B cell (primary cell): ENCODE measurements at regions not wholly inside any gene's neighbourhood (a gene's known extent, or its start where the extent isn't known, plus 50 kb on each side); places are given as distances from the start of the nearest gene placed in this dataset.

Source experiments
- ATAC-seq: fragments of 200-7000 bp; cut with Tn5 transposase; one replicate; pipeline ENCODE4 v1.10.0; 2021; ENCODE audit warnings: low read depth, mild to moderate bottlenecking, moderate number of reproducible peaks, moderate library complexity
- CTCF ChIA-PET: fragments of 350-600 bp; sonication (Branson Sonifier 250); formaldehyde crosslinking; loops from one replicate; lab custom pipeline; 2021; ENCODE audit warnings: antibody characterized with exemption, inconsistent platforms; lab: Charles Lee
- POLR2A ChIA-PET: fragments of 350-600 bp; sonication (Branson Sonifier 250); formaldehyde crosslinking; loops from one replicate; lab custom pipeline; 2021; ENCODE audit warnings: antibody characterized with exemption; lab: Charles Lee
- DNase-seq: peaks from one replicate; pipeline ENCODE4 v3.0.0; 2013
- H2AFZ ChIP-seq: 2 replicates; pipeline ENCODE4 v1.6.1; 2012; ENCODE audit warnings: mild to moderate bottlenecking, low read depth, low read length; ENCODE audit not compliant: insufficient read depth, poor library complexity, severe bottlenecking
- H3K27ac ChIP-seq, 2 donors: 1 replicate in 1 of 2; 2 replicates in 1 of 2; pipeline ENCODE4 v1.5.1; 2012 to 2013; ENCODE audit warnings: low read length in 2 of 2, mild to moderate bottlenecking in 2 of 2, moderate library complexity in 1 of 2
- H3K27me3 ChIP-seq, 4 experiments: fragments of 200-600 bp in 1 of 4; sonication (generic) in 1 of 4; replicated peaks in 1 of 4; 1 replicate in 2 of 4; 2 replicates in 2 of 4; pipeline versions ENCODE4 v1.6.1 to v1.7.0; 2013 to 2016; ENCODE audit warnings: low read length in 3 of 4, mild to moderate bottlenecking in 2 of 4, mixed read lengths in 1 of 4, moderate library complexity in 1 of 4; ENCODE audit not compliant: insufficient read depth in 4 of 4, control insufficient read depth in 3 of 4; ENCODE audit errors: control extremely low read depth in 1 of 4
- H3K36me3 ChIP-seq, 2 experiments: replicated peaks in 1 of 2; 1 replicate in 1 of 2; 2 replicates in 1 of 2; pipeline versions ENCODE4 v1.6.1 to v1.7.1; 2013; ENCODE audit warnings: low read length in 1 of 2; ENCODE audit not compliant: insufficient read depth in 2 of 2, control insufficient read depth in 1 of 2; ENCODE audit errors: control extremely low read depth in 1 of 2, extremely low read depth in 1 of 2
- H3K4me1 ChIP-seq, 2 donors: fragments of 200-600 bp in 1 of 2; sonication (generic) in 1 of 2; 1 replicate in 1 of 2; 2 replicates in 1 of 2; pipeline versions ENCODE4 v1.5.1 to v1.6.1; 2013 to 2017; ENCODE audit warnings: low read length in 2 of 2; ENCODE audit not compliant: control insufficient read depth in 2 of 2, insufficient read depth in 2 of 2
- H3K4me2 ChIP-seq: replicated peaks from 2 replicates; pipeline ENCODE3; 2012; ENCODE audit warnings: mild to moderate bottlenecking, low read depth, low read length; ENCODE audit not compliant: poor library complexity, severe bottlenecking
- H3K4me3 ChIP-seq, 5 experiments: fragments of 200-600 bp in 1 of 5; sonication (generic) in 1 of 5; 1 replicate in 3 of 5; 2 replicates in 2 of 5; pipeline versions ENCODE4 v1.5.1 to v1.7.0; 2011 to 2016; ENCODE audit warnings: low read length in 4 of 5, mild to moderate bottlenecking in 4 of 5, low read depth in 2 of 5, control low read depth in 1 of 5, moderate library complexity in 1 of 5; ENCODE audit not compliant: insufficient read depth in 1 of 5; ENCODE audit errors: control extremely low read depth in 1 of 5, extremely low read depth in 1 of 5
- H3K79me2 ChIP-seq: fragments of 200-600 bp; sonication (generic); one replicate; pipeline ENCODE4 v1.6.0; 2016; ENCODE audit warnings: low read length; ENCODE audit not compliant: control insufficient read depth, insufficient read depth
- H3K9ac ChIP-seq: fragments of 200-600 bp; sonication (generic); 2 replicates; pipeline ENCODE4 v1.6.1; 2017; ENCODE audit warnings: mild to moderate bottlenecking, low read length, moderate library complexity
- H3K9me3 ChIP-seq, 3 donors: one replicate each; pipeline versions ENCODE4 v1.6.1 to v1.7.1; 2013; ENCODE audit warnings: low read length in 2 of 3; ENCODE audit not compliant: control insufficient read depth in 2 of 3, insufficient read depth in 1 of 3; ENCODE audit errors: control extremely low read depth in 1 of 3
- H4K20me1 ChIP-seq: 2 replicates; pipeline ENCODE4 v1.6.0; 2012; ENCODE audit warnings: mild to moderate bottlenecking, low read length; ENCODE audit not compliant: insufficient read depth, control insufficient read depth, poor library complexity, severe bottlenecking
- H3K27ac Mint-ChIP-seq: one replicate; pipeline ENCODE4 v1.8.0; 2021; ENCODE audit warnings: mixed read lengths
- H3K27me3 Mint-ChIP-seq: one replicate; pipeline ENCODE4 v1.8.0; 2021; ENCODE audit warnings: mixed read lengths
- H3K4me1 Mint-ChIP-seq: one replicate; pipeline ENCODE4 v1.8.0; 2021; ENCODE audit warnings: mixed read lengths
- H3K4me3 Mint-ChIP-seq: one replicate; pipeline ENCODE4 v1.8.0; 2021; ENCODE audit warnings: mixed read lengths
- H3K9me3 Mint-ChIP-seq: one replicate; pipeline ENCODE4 v1.8.0; 2022; ENCODE audit warnings: mixed read lengths; ENCODE audit not compliant: insufficient read depth
- CTCF ChIP-seq: fragments of 200-600 bp; IDR thresholded peaks from one replicate; pipeline ENCODE4 v1.8.0; 2022; ENCODE audit warnings: antibody characterized with exemption, mild to moderate bottlenecking
- EZH2 ChIP-seq: IDR thresholded peaks from 2 replicates; pipeline ENCODE4 v1.6.1; 2012; ENCODE audit warnings: borderline replicate concordance, low read depth, mild to moderate bottlenecking, moderate library complexity, low read length; ENCODE audit not compliant: insufficient read depth, poor library complexity, severe bottlenecking
- WGBS: methylation state at CpG from one replicate; pipeline ENCODE4 v1.1.5; 2013; ENCODE audit warnings: missing lambda C conversion rate; ENCODE audit not compliant: insufficient coverage; 5-methylcytosine and 5-hydroxymethylcytosine counted together
- intact Hi-C: fragments of 100-400 bp; cut with micrococcal nuclease; formaldehyde crosslinking; loops from one replicate; pipeline ENCODE4 v1.10.0; 2022

GRCh38 chr10:93138113-93138870, 64.6 kb downstream of the CYP26A1 start:
- peaks cover 21% of the 10 kb centered on the region for H3K27me3 Mint-ChIP-seq
- Histone ChIP-seq H3K9ac (no peak overlapping the region), H3K4me2 (no peak overlapping the region), H3K4me1 (no peaks in the 10 kb centered on the region), H2AFZ (no peak overlapping the region), H3K27ac (no peak overlapping the region), H3K79me2 (no peaks in the 10 kb centered on the region), H3K36me3 (no peaks in the 10 kb centered on the region), H3K27me3 (no peaks in the 10 kb centered on the region), H4K20me1 (no peaks in the 10 kb centered on the region), H3K9me3 (no peaks in the 10 kb centered on the region), H3K4me3 (no peak overlapping the region)
- H3K4me3 Mint-ChIP-seq = no peak overlapping the region
- no peaks in the 10 kb centered on the region for H3K4me1 Mint-ChIP-seq
- DNase-seq (no peak), ATAC-seq (no peak)
- TF ChIP-seq CTCF (no peak), EZH2 (no peak)
- H3K27ac Mint-ChIP-seq = no peak overlapping the region
- CTCF ChIA-PET = no interaction called here
- intact Hi-C loops = no loop called here
- 97% methylated on average over 5 of the region's 11 CpGs for WGBS
- H3K9me3 Mint-ChIP-seq = no peaks in the 10 kb centered on the region
- POLR2A ChIA-PET = no interaction called here

GRCh38 chr10:93139059-93139655, 65.5 kb downstream of the CYP26A1 start:
- TF ChIP-seq CTCF = no peak
- no peak for TF ChIP-seq EZH2
- DNase-seq (no peak), ATAC-seq (no peak)
- H4K20me1 ChIP-seq = no peaks in the 10 kb centered on the region
- Mint-ChIP-seq H3K4me3 (no peak overlapping the region), H3K9me3 (no peaks in the 10 kb centered on the region), H3K27ac (no peak overlapping the region), H3K27me3 (peaks cover 22% of the 10 kb centered on the region), H3K4me1 (no peaks in the 10 kb centered on the region)
- H3K4me1 ChIP-seq = no peaks in the 10 kb centered on the region
- POLR2A ChIA-PET = no interaction called here
- intact Hi-C loops = no loop called here
- WGBS = 80% methylated on average over 3 of the region's 5 CpGs
- no peaks in the 10 kb centered on the region for H3K27me3 ChIP-seq
- H3K4me2 ChIP-seq = no peak overlapping the region
- CTCF ChIA-PET = no interaction called here
- H3K79me2 ChIP-seq = no peaks in the 10 kb centered on the region
- no peak overlapping the region for H3K27ac ChIP-seq
- no peak overlapping the region for H2AFZ ChIP-seq
- H3K9me3 ChIP-seq = no peaks in the 10 kb centered on the region
- no peak overlapping the region for H3K9ac ChIP-seq
- no peaks in the 10 kb centered on the region for H3K36me3 ChIP-seq
- no peak overlapping the region for H3K4me3 ChIP-seq
